ENCODE measurements at regions not wholly inside any gene's neighbourhood (a gene's known extent, or its start where the extent isn't known, plus 50 kb on each side); places are given as distances from the start of the nearest gene placed in this dataset.
"Not testable (repeated sequence)": the region's sequence is repeated elsewhere in the genome, so short reads cannot be mapped to it uniquely, and the experiment has no call there.

DNA sequence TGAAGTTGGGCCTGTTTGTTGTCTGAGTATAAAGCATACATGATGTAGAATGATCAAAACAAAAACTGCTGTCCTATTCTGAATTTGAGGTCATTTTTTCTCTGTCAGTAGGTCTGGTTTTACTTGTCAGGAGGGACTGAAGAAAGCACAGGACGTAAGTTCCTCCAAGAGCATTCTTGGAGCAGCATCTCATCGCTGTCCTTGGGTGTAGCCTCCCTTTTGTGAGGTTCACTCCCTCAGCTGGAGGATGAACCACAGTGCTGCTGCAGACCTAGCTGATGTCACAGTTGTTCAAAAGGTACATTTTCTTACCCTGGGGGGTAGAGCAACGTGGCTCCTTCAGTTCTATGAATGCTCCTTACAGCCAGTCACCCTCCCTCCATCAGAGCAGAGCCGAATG is 490.0 kb upstream of the TBL1XR1 start:
- Mint-ChIP-seq H3K4me3 (no peak overlapping the region), H3K27me3 (peaks cover 2% of the 10 kb centered on the region), H3K9me3 (no peaks in the 10 kb centered on the region), H3K36me3 (ENCODE audit: low read depth) (no peaks in the 10 kb centered on the region), H3K4me1 (peaks cover 3% of the 10 kb centered on the region), H3K27ac (no peak overlapping the region)
- ChIA-PET CTCF (no interaction called here), POLR2A (no interaction called here)
- DNase-seq, result no peak

DNA sequence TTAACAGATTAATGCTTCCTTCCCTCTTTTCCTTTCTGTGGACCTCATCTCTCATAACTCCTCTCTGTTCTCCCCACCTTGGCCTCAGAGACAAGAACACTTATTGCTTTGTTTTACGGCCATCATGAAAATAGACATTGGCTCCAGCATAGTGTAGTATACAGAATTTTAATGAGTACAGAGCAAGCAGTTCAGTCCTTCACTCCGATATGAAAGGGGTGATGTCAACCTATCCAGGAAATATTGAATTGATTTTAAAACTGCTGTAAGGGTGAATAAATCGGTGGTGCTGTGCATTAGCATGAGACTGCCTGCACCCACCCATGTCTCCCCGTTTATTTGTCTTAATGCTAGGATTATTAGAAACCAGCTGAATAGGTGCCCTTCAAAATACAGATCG is 490.9 kb upstream of the TBL1XR1 start:
- H3K27me3 Mint-ChIP-seq, result peaks cover 2% of the 10 kb centered on the region
- ChIA-PET CTCF (no interaction called here), POLR2A (no interaction called here)
- DNase-seq, result no peak
- no peak overlapping the region for H3K27ac Mint-ChIP-seq
- no peak overlapping the region for H3K4me3 Mint-ChIP-seq
- H3K4me1 Mint-ChIP-seq, result no peaks in the 10 kb centered on the region
- H3K36me3 Mint-ChIP-seq (ENCODE audit: low read depth), result no peaks in the 10 kb centered on the region
- no peaks in the 10 kb centered on the region for H3K9me3 Mint-ChIP-seq

DNA sequence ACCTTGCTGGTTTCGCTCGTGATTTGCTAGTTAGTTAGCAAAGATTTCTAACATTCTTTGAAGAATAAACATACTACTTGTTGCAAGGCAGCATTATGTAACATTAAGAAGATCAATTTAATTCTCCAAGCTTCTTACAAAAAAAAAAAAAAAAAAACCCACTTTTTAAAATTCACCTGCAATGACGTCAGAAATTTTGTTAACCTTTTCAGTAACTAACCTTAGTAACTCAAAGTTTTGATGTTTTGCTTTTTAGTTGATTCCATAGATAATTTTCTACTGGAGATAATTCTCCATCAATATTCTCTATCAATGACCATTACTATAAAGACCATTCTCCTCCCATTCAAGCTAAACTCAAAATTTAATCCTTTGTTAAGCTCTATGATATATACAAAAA is 491.8 kb upstream of the TBL1XR1 start:
- no peaks in the 10 kb centered on the region for H3K4me1 Mint-ChIP-seq
- peaks cover 2% of the 10 kb centered on the region for H3K27me3 Mint-ChIP-seq
- H3K27ac Mint-ChIP-seq, result no peak overlapping the region
- no peaks in the 10 kb centered on the region for H3K9me3 Mint-ChIP-seq
- no peaks in the 10 kb centered on the region for H3K36me3 Mint-ChIP-seq (ENCODE audit: low read depth)
- H3K4me3 Mint-ChIP-seq, result no peak overlapping the region
- ChIA-PET POLR2A (no interaction called here), CTCF (interaction anchor here (0.7 kb wide), 1 partner anchor 162 kb away, joined by 3 read pairs; no protein-coding TSS in a partner anchor)
- no peak for DNase-seq

DNA sequence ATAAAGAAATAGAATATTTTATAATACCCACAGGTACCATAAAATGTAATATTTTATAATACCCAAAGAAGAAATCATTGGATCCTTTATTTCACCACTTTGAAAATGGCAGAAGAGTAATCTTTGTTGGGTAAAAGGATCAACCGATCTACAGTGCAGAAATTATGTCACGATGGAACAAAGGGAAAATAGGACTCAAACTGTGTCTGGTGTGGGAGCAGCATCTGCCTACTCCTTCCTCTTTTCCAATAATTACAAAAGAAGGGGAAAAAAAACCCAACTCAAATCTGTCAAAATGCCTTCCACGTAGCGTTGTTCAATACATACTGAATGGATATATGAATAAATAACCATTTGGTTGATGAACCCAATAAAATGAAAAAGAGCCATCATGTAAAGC is 492.6 kb upstream of the TBL1XR1 start:
- H3K27me3 Mint-ChIP-seq, result peaks cover 2% of the 10 kb centered on the region
- H3K4me1 Mint-ChIP-seq, result peaks cover 2% of the 10 kb centered on the region
- no peak for DNase-seq
- H3K9me3 Mint-ChIP-seq, result no peaks in the 10 kb centered on the region
- CTCF ChIA-PET, result no interaction called here
- H3K36me3 Mint-ChIP-seq (ENCODE audit: low read depth), result no peaks in the 10 kb centered on the region
- H3K27ac Mint-ChIP-seq, result no peak overlapping the region
- H3K4me3 Mint-ChIP-seq, result no peak overlapping the region
- POLR2A ChIA-PET, result no interaction called here

DNA sequence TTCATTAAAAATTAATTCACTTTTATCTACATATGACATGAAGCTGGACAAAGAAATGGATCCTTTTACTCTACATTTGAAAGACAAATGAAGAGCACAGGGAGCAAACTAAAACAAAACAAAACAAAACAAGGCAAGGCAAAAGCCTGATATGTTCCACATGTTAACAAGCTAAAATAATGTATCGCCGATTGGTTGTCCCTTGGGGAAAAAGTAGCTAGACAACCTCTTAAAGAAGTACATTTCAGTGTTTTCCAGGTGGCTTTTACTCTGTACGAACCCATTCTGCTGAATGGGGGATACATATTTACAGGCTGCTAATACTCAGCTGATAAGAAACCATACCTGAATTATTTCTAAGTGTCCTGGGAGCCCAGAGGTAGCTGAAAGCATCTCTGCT is 493.0 kb upstream of the TBL1XR1 start:
- Mint-ChIP-seq H3K4me3 (no peak overlapping the region), H3K4me1 (peaks cover 2% of the 10 kb centered on the region), H3K9me3 (no peaks in the 10 kb centered on the region), H3K36me3 (ENCODE audit: low read depth) (no peaks in the 10 kb centered on the region), H3K27ac (no peak overlapping the region), H3K27me3 (peaks cover 2% of the 10 kb centered on the region)
- no peak for DNase-seq
- ChIA-PET POLR2A (no interaction called here), CTCF (interaction anchor here (1.0 kb wide), 1 partner anchor 8 kb away, joined by 3 read pairs; no protein-coding TSS in a partner anchor)

DNA sequence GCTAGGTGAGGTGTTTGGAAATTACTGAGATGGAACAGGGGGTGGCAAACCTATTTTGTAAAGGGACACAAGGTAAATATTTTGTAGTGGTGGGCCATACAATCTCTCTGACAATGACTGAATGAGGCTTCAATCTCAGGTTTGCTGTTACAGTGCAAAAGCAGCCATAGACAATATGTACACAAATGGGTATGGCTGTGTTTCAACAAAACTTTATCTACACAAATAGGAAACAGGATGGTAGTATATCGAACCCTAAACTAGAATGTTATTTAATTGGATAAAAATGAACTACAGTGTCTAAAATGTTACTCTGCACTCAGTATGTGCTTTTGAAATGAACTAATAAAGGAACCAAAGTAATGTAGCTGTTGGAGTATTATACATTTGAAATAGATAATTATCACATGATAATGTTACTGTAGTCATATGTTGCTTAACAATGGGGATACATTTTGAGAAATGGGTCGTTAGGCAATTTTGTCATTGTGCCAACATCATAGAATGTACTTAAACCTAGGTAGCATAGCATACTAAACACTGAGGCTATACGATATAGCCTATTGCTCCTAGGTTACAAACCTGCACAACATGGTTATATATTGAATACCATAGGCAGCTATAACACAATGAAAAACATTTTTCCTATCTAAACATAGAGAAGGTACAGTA is 495.2 kb upstream of the TBL1XR1 start:
- DNase-seq, result no peak
- Mint-ChIP-seq H3K27me3 (peaks cover 2% of the 10 kb centered on the region), H3K27ac (no peak overlapping the region), H3K4me1 (peaks cover 2% of the 10 kb centered on the region), H3K36me3 (ENCODE audit: low read depth) (no peaks in the 10 kb centered on the region), H3K4me3 (no peak overlapping the region), H3K9me3 (no peaks in the 10 kb centered on the region)
- POLR2A ChIA-PET, result interaction anchor here (1.2 kb wide), 1 partner anchor 10 kb away, joined by 3 read pairs; no protein-coding TSS in a partner anchor
- CTCF ChIA-PET, result no interaction called here

DNA sequence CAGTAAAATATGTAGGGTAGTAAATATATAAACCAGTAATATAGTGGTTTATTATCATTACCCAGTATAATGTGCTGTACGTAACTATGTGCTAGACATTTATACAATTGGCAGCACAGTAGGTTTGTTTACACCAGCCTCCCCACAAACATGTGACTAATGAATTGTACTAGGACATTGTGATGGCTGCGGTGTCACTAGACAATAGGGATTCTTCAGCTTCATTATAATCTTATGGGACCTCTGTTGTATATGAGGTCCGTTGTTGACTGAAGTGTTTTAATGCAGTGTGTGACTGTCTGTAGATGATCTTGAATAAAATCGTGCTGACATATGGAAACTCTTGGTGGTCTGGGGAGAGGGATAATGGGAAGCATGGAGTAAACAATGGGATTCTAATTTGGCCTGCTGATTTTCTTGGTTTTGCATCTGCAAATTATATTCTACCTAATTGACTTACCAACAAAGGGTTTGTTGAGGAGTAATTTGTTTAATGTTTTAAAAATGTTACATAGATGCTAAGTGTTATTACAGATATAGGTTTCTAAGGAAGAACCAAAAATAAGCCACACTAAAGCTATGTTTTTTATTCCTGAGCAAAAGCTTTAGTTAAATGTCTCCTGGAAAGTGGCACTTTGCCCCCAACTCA is 496.5 kb upstream of the TBL1XR1 start:
- Mint-ChIP-seq H3K4me3 (no peak overlapping the region), H3K9me3 (no peaks in the 10 kb centered on the region), H3K4me1 (peaks cover 2% of the 10 kb centered on the region), H3K27me3 (peaks cover 2% of the 10 kb centered on the region), H3K27ac (no peak overlapping the region), H3K36me3 (ENCODE audit: low read depth) (no peaks in the 10 kb centered on the region)
- no peak for DNase-seq
- ChIA-PET POLR2A (interaction anchor here (1.0 kb wide), 1 partner anchor 535 kb away, joined by 3 read pairs; no protein-coding TSS in a partner anchor), CTCF (no interaction called here)

DNA sequence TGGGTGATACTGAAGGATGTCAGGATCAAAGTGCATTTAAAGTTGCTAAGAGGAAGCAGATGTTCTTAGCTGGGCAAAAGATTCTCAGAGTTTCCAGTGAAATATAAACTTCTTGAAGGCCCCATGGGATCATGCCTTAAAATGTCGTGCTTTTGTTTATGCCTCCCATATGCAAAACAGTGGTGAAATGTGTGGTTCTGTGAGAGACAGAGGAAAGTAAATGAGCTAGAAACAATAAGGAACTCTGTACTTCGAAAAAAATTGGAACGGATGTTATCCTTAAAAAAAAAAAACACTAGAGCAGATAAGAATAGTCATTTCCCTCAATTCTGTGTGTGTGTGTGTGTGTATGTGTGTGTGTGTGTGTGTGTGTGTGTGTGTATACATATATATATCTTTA is 497.0 kb upstream of the TBL1XR1 start:
- H3K27me3 Mint-ChIP-seq, result peaks cover 2% of the 10 kb centered on the region
- H3K4me3 Mint-ChIP-seq, result no peak overlapping the region
- H3K27ac Mint-ChIP-seq, result no peak overlapping the region
- ChIA-PET CTCF (no interaction called here), POLR2A (interaction anchor here (1.0 kb wide), 1 partner anchor 535 kb away, joined by 3 read pairs; no protein-coding TSS in a partner anchor)
- peaks cover 2% of the 10 kb centered on the region for H3K4me1 Mint-ChIP-seq
- H3K36me3 Mint-ChIP-seq (ENCODE audit: low read depth), result no peaks in the 10 kb centered on the region
- no peaks in the 10 kb centered on the region for H3K9me3 Mint-ChIP-seq
- no peak for DNase-seq

DNA sequence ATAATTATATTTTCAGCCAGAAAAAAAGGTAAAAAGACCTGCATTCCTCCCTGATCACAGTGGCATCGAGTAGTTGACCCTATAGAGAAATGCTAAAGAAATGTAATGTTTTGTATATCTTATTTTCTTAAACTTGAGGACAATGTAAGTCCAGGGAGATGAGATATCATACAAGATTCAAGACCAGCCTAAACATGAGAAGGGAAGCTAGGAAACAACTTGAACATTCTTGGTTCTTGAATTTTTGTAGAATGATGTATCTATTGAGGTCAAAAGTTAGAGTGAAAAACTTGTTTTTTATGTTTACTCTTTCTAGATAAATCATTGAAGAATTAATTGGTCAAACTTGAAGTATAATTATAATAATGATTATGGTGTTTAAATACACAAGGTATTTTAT is 497.7 kb upstream of the TBL1XR1 start:
- CTCF ChIA-PET, result no interaction called here
- H3K9me3 Mint-ChIP-seq, result no peaks in the 10 kb centered on the region
- no peak overlapping the region for H3K4me3 Mint-ChIP-seq
- POLR2A ChIA-PET, result no interaction called here
- DNase-seq, result no peak
- no peak overlapping the region for H3K27ac Mint-ChIP-seq
- H3K4me1 Mint-ChIP-seq, result peaks cover 2% of the 10 kb centered on the region
- H3K27me3 Mint-ChIP-seq, result peaks cover 2% of the 10 kb centered on the region
- H3K36me3 Mint-ChIP-seq (ENCODE audit: low read depth), result no peaks in the 10 kb centered on the region

DNA sequence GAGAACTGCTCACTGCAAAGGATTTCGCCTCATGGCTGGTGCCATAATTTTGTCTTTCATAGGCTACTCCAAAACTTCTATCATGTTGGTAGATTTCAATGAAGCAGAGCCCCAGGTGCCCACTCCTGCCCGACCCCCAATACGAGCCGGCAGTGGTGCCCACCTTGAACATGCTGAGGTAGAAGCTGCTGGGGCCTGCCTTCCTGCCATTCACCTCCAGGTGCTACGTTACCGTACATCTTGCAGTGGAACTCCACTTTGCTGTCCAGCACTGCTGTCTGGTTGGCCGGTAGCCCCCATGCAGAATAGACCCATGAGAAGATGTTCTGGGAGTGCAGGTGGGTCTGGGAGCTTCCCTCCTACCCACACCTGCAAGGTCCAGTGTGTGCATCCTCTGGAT is 502.8 kb upstream of the TBL1XR1 start:
- Mint-ChIP-seq H3K9me3 (no peaks in the 10 kb centered on the region), H3K27me3 (no peaks in the 10 kb centered on the region), H3K27ac (no peak overlapping the region), H3K4me3 (no peak overlapping the region), H3K36me3 (ENCODE audit: low read depth) (no peaks in the 10 kb centered on the region), H3K4me1 (no peaks in the 10 kb centered on the region)
- CTCF ChIA-PET, result no interaction called here
- POLR2A ChIA-PET, result no interaction called here
- no peak for DNase-seq

DNA sequence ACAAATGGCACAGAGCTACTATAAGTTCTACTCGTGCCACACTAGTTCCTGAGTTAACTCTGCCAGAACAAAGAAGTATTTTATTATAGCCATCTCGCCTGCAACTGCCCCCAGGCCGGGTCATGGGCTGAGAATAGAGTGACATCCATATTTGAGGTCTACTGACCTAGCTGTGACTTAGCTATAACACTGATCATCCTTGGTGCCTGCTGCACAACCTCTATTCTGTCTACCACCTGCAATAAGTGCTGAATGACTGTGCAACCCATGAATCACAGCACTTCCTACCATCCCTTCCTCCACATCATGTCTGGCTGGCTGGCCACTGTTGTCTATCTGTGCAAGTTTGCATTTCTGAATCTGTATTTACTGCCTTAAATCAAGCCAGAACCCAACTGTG is 506.5 kb upstream of the TBL1XR1 start:
- no peaks in the 10 kb centered on the region for H3K27me3 Mint-ChIP-seq
- no peak overlapping the region for H3K4me3 Mint-ChIP-seq
- H3K4me1 Mint-ChIP-seq, result no peaks in the 10 kb centered on the region
- H3K36me3 Mint-ChIP-seq (ENCODE audit: low read depth), result no peaks in the 10 kb centered on the region
- ChIA-PET CTCF (interaction anchor here (0.6 kb wide), 1 partner anchor 272 kb away, joined by 3 read pairs; no protein-coding TSS in a partner anchor), POLR2A (no interaction called here)
- H3K27ac Mint-ChIP-seq, result no peak overlapping the region
- H3K9me3 Mint-ChIP-seq, result no peaks in the 10 kb centered on the region
- DNase-seq, result no peak

DNA sequence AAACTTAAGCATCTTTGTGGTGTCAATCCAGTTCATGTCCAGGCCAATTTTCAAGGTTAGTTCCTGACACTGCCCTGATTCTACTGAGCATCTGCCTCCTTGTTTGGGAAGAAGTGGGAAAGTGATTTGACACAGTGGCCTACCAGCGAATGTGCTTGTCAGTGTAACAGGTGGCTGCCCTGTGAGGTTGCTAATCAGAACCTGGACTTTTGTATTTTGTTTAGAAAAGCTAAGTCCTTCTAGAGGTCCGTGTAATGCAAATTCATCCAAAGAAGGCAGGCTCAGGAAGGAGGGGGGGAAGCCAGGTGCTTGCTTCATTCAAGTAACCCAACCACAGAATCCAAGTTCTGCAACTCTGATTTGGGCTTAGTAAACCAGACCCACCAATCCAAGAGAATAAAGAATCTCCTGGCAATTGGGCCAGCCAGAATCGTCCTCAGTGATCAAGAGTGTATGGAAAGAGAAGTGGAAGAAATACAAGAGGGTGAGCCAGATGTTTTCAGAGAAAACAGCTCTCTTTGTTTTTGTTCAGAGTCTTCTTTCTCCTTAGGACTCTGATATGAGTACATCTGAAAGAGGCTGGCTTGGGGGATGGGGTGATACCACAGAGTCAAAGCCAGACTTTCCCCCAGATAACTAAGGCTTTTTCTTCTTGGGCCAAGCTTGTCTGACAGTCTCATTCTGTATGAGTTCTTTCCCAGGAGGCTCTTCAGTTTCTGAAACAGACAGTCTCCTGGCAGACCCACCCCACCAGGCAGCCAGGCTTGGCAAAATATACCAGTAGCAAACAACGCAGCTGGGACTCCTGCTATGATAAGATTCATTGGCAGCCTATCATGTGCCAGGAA is 508.9 kb upstream of the TBL1XR1 start:
- DNase-seq, result no peak
- ChIA-PET POLR2A (no interaction called here), CTCF (no interaction called here)
- Mint-ChIP-seq H3K27me3 (no peaks in the 10 kb centered on the region), H3K4me3 (no peak overlapping the region), H3K36me3 (ENCODE audit: low read depth) (no peaks in the 10 kb centered on the region), H3K9me3 (no peaks in the 10 kb centered on the region), H3K4me1 (no peaks in the 10 kb centered on the region), H3K27ac (no peak overlapping the region)

DNA sequence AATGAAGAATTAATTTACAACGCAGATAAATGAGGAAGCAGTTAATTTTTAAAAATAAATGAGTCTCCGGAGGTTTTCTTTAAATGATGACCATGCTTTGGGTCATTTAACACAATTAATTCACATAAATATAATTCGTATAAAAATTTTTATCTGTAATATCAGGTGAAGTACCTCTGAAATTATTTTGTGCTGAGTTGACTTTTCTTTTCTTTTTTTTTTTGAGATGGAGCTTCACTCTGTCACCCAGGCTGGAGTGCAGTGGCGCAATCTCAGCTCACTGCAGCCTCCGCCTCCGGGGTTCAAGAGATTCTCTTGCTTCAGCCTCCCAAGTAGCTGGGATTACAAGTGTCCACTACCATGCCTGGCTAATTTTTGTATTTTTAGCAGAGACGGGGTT is 512.2 kb upstream of the TBL1XR1 start:
- H3K4me1 Mint-ChIP-seq; H3K27me3 Mint-ChIP-seq; CTCF ChIA-PET; DNase-seq; POLR2A ChIA-PET; H3K27ac Mint-ChIP-seq; H3K36me3 Mint-ChIP-seq (ENCODE audit: low read depth); H3K9me3 Mint-ChIP-seq; H3K4me3 Mint-ChIP-seq: not testable (repeated sequence)
